MM.1S (cell line): ENCODE measurements at regions not wholly inside any gene's neighbourhood (a gene's known extent, or its start where the extent isn't known, plus 50 kb on each side); places are given as distances from the start of the nearest gene placed in this dataset.
A peak's percentile ranks its signal among the peaks of the same experiment; 100 is the strongest.

ENCODE experiments used
- DNase-seq: peaks from one replicate; pipeline ENCODE4 v3.0.0-alpha.2; 2015
- H2AFZ ChIP-seq: fragments of 300-600 bp; sonication (generic); 2 replicates; pipeline ENCODE4 v1.6.0; 2016; ENCODE audit warnings: antibody characterized with exemption, low read length
- H3F3A ChIP-seq: fragments of 300-600 bp; sonication (generic); 2 replicates; pipeline ENCODE4 v1.6.1; 2016; ENCODE audit warnings: mild to moderate bottlenecking, antibody characterized with exemption, low read length, moderate library complexity, mixed read lengths; ENCODE audit not compliant: insufficient read depth
- H3K27ac ChIP-seq: fragments of 300-600 bp; sonication (generic); 2 replicates; pipeline ENCODE4 v1.5.1; 2016; ENCODE audit warnings: mild to moderate bottlenecking, low read length
- H3K27me3 ChIP-seq: fragments of 300-600 bp; sonication (generic); replicated peaks from 2 replicates; pipeline ENCODE4 v1.6.0; 2016; ENCODE audit warnings: low read length; ENCODE audit not compliant: insufficient read depth
- H3K36me3 ChIP-seq: fragments of 300-600 bp; sonication (generic); replicated peaks from 2 replicates; pipeline ENCODE4 v1.6.1; 2016; ENCODE audit warnings: mild to moderate bottlenecking, low read length, mixed read lengths; ENCODE audit not compliant: insufficient read depth
- H3K4me1 ChIP-seq: fragments of 300-600 bp; sonication (generic); 2 replicates; pipeline ENCODE4 v1.6.1; 2016; ENCODE audit warnings: low read length, mixed read lengths
- H3K4me2 ChIP-seq: fragments of 300-600 bp; sonication (generic); 2 replicates; pipeline ENCODE4 v1.6.0; 2016; ENCODE audit warnings: low read depth, low read length
- H3K4me3 ChIP-seq: fragments of 300-600 bp; sonication (generic); 2 replicates; pipeline ENCODE4 v1.5.1; 2016; ENCODE audit warnings: low read length, mixed read lengths
- H3K79me2 ChIP-seq: fragments of 300-600 bp; sonication (generic); 2 replicates; pipeline ENCODE4 v1.6.1; 2016; ENCODE audit warnings: mixed run types, low read length, mixed read lengths
- H3K9ac ChIP-seq: fragments of 300-600 bp; sonication (generic); 2 replicates; pipeline ENCODE4 v1.6.1; 2016; ENCODE audit warnings: low read length, mixed read lengths
- H3K9me2 ChIP-seq: fragments of 300-600 bp; sonication (generic); replicated peaks from 2 replicates; pipeline ENCODE4 v1.6.1; 2016; ENCODE audit warnings: mild to moderate bottlenecking, low read length, mixed read lengths; ENCODE audit not compliant: insufficient read depth
- H3K9me3 ChIP-seq: fragments of 300-600 bp; sonication (generic); replicated peaks from 2 replicates; pipeline ENCODE4 v1.6.1; 2016; ENCODE audit warnings: mild to moderate bottlenecking, low read length, mixed read lengths; ENCODE audit not compliant: insufficient read depth
- H4K20me1 ChIP-seq: fragments of 300-600 bp; sonication (generic); 2 replicates; pipeline ENCODE4 v1.6.1; 2016; ENCODE audit warnings: mild to moderate bottlenecking, low read length, moderate library complexity, mixed read lengths; ENCODE audit not compliant: insufficient read depth
- CTCF ChIP-seq: fragments of 300-600 bp; sonication (generic); IDR thresholded peaks from 2 replicates; pipeline ENCODE4 v1.5.1; 2016; ENCODE audit warnings: antibody characterized with exemption, low read length, mixed read lengths
- EZH2 ChIP-seq: fragments of 300-600 bp; sonication (generic); optimal IDR thresholded peaks from 2 replicates; pipeline ENCODE3; 2017; ENCODE audit warnings: low read depth, mild to moderate bottlenecking, antibody characterized with exemption, low read length, mixed read lengths
- EZH2phosphoT487 ChIP-seq: fragments of 300-600 bp; sonication (generic); IDR thresholded peaks from 2 replicates; pipeline ENCODE4 v1.6.1; 2018; ENCODE audit warnings: antibody characterized with exemption, low read length

GRCh38 chr4:187364851-187365250 lies 630.7 kb upstream of the ZFP42 start:
- H3K4me1 ChIP-seq: no peaks in the 10 kb centered on the region
- H4K20me1 ChIP-seq: no peaks in the 10 kb centered on the region
- H2AFZ ChIP-seq: no peak overlapping the region
- no peak overlapping the region for H3K4me2 ChIP-seq
- H3K79me2 ChIP-seq: no peaks in the 10 kb centered on the region
- no peaks in the 10 kb centered on the region for H3K9me3 ChIP-seq
- H3K27ac ChIP-seq: no peak overlapping the region
- H3K9me2 ChIP-seq: no peaks in the 10 kb centered on the region
- no peaks in the 10 kb centered on the region for H3F3A ChIP-seq
- H3K27me3 ChIP-seq: no peaks in the 10 kb centered on the region
- no peaks in the 10 kb centered on the region for H3K36me3 ChIP-seq
- no peak overlapping the region for H3K4me3 ChIP-seq
- DNase-seq: no peak
- no peak for TF ChIP-seq CTCF
- TF ChIP-seq EZH2: no peak
- no peak for TF ChIP-seq EZH2phosphoT487
- no peak overlapping the region for H3K9ac ChIP-seq

- Histone ChIP-seq H2AFZ (no peak overlapping the region), H3F3A (no peaks in the 10 kb centered on the region), H3K4me2 (no peak overlapping the region), H3K27me3 (no peaks in the 10 kb centered on the region), H3K79me2 (no peaks in the 10 kb centered on the region), H3K9ac (no peak overlapping the region), H4K20me1 (no peaks in the 10 kb centered on the region), H3K36me3 (no peaks in the 10 kb centered on the region), H3K4me1 (no peaks in the 10 kb centered on the region), H3K9me2 (no peaks in the 10 kb centered on the region), H3K9me3 (no peaks in the 10 kb centered on the region), H3K4me3 (no peak overlapping the region), H3K27ac (no peak overlapping the region)
- no peak for TF ChIP-seq CTCF
- no peak for TF ChIP-seq EZH2phosphoT487
- no peak for TF ChIP-seq EZH2
- no peak for DNase-seq
Measured at GRCh38 chr4:187366530-187366929, 629.0 kb upstream of the ZFP42 start.

GRCh38 chr4:187370918-187371317 lies 624.7 kb upstream of the ZFP42 start:
- no peak overlapping the region for H3K4me2 ChIP-seq
- TF ChIP-seq EZH2phosphoT487 (no peak), EZH2 (no peak), CTCF (no peak)

More at GRCh38 chr4:187370918-187371317, 624.7 kb upstream of the ZFP42 start:
- Histone ChIP-seq H3K9ac (no peak overlapping the region), H3K4me1 (no peaks in the 10 kb centered on the region), H3K27ac (no peak overlapping the region), H2AFZ (no peak overlapping the region), H3K27me3 (no peaks in the 10 kb centered on the region), H3K79me2 (no peaks in the 10 kb centered on the region), H3K9me2 (no peaks in the 10 kb centered on the region), H3K36me3 (no peaks in the 10 kb centered on the region), H3F3A (no peaks in the 10 kb centered on the region), H3K4me3 (no peak overlapping the region), H4K20me1 (no peaks in the 10 kb centered on the region), H3K9me3 (no peaks in the 10 kb centered on the region)
- peak; percentile 54 for DNase-seq
